ENCODE measurements at regions not wholly inside any gene's neighbourhood (a gene's known extent, or its start where the extent isn't known, plus 50 kb on each side); places are given as distances from the start of the nearest gene placed in this dataset.

- H3K36me3 Mint-ChIP-seq (ENCODE audit: low read depth), result peaks cover 2% of the 10 kb centered on the region
- no peaks in the 10 kb centered on the region for H3K27me3 ChIP-seq (ENCODE audit: insufficient read depth)
- no peak overlapping the region for H3K27ac ChIP-seq (ENCODE audit: low read depth)
- H3K4me1 ChIP-seq (ENCODE audit: insufficient read depth), result peaks cover 7% of the 10 kb centered on the region; the same call in 1 of the 2 replicates
- ATAC-seq, result no peak
- H3K4me1 Mint-ChIP-seq, result peaks cover 8% of the 10 kb centered on the region
- no peak for TF ChIP-seq NANOG (IDR thresholded peaks at IDR 0.05; ENCODE audit: borderline replicate concordance)
- no peak for TF ChIP-seq POLR2AphosphoS5 (IDR thresholded peaks at IDR 0.05; ENCODE audit: low read depth)
- TF ChIP-seq ZNF462 (CRISPR knock-in tag; IDR thresholded peaks at IDR 0.05), result no peak
- TF ChIP-seq ZNF331 (CRISPR knock-in tag; IDR thresholded peaks at IDR 0.05; ENCODE audit: low read depth), result no peak
- TF ChIP-seq EZH2phosphoT487 (IDR thresholded peaks at IDR 0.05; ENCODE audit: unreplicated experiment), result no peak
- TF ChIP-seq ZNF114 (CRISPR knock-in tag; IDR thresholded peaks at IDR 0.05), result no peak
- no peak for TF ChIP-seq CTCF (conservative IDR thresholded peaks at IDR 0.05; ENCODE audit: low read depth in 2 of 2)
- no peak for TF ChIP-seq JUNB (IDR thresholded peaks at IDR 0.05; ENCODE audit: unreplicated experiment)
- no peak for TF ChIP-seq CREB1 (CRISPR knock-in tag; IDR thresholded peaks at IDR 0.05; ENCODE audit: low read depth)
- no peak for TF ChIP-seq EZH2 (IDR thresholded peaks at IDR 0.05; ENCODE audit: low read depth, unreplicated experiment)
- TF ChIP-seq STAT1 (IDR thresholded peaks at IDR 0.05; ENCODE audit: unreplicated experiment), result no peak
- H3K4me3 ChIP-seq, result no peak overlapping the region
- no peaks in the 10 kb centered on the region for H3K36me3 ChIP-seq (ENCODE audit: insufficient read depth)
- H3F3A ChIP-seq (replicated peaks; ENCODE audit: low read depth), result no peaks in the 10 kb centered on the region
- no peak overlapping the region for H3K4me3 Mint-ChIP-seq
- H3K9me3 Mint-ChIP-seq, result no peaks in the 10 kb centered on the region; the same call in 2 of the 3 replicates
- H3K27me3 Mint-ChIP-seq (ENCODE audit: insufficient read depth, low read depth, poor library complexity), result no peaks in the 10 kb centered on the region
- no peak overlapping the region for H3K4me2 ChIP-seq
- H4K20me1 ChIP-seq (replicated peaks; ENCODE audit: insufficient read depth), result no peaks in the 10 kb centered on the region
- no peaks in the 10 kb centered on the region for H3K79me2 ChIP-seq (replicated peaks; ENCODE audit: insufficient read depth)
- no peak for DNase-seq (ENCODE audit: low spot score)
- H2AFZ ChIP-seq, result no peak overlapping the region
- H3K9me2 ChIP-seq (ENCODE audit: insufficient read depth), result no peaks in the 10 kb centered on the region; the same call in 1 of the 2 replicates
- H3K27ac Mint-ChIP-seq, result no peak overlapping the region
Observed at GRCh38 chr3:82347585-82347984, 586.1 kb upstream of the GBE1 start.
